Neural cell (in vitro differentiated cells): ENCODE measurements at regions not wholly inside any gene's neighbourhood (a gene's known extent, or its start where the extent isn't known, plus 50 kb on each side); places are given as distances from the start of the nearest gene placed in this dataset.

Source experiments
- H2AFZ ChIP-seq: fragments of 200-600, 300-800 bp; sonication (generic), shearing (Covaris generic); 2 replicates; pipeline ENCODE4 v1.6.0; 2014; ENCODE audit warnings: low read depth, mild to moderate bottlenecking, antibody characterized with exemption, low read length, moderate library complexity
- H3F3A ChIP-seq: fragments of 200-600 bp; shearing (Covaris generic); 2 replicates; pipeline ENCODE4 v1.6.1; 2016; ENCODE audit warnings: mild to moderate bottlenecking, moderate library complexity, mixed read lengths, antibody characterized with exemption, low read length; ENCODE audit not compliant: insufficient read depth, poor library complexity, severe bottlenecking
- H3K27ac ChIP-seq: fragments of 200-600, 300-800 bp; sonication (generic), shearing (Covaris generic); 2 replicates; pipeline ENCODE4 v1.5.1; 2014; ENCODE audit warnings: mild to moderate bottlenecking, low read length, moderate library complexity
- H3K27me3 ChIP-seq: fragments of 300-800, 200-600 bp; sonication (generic), shearing (Covaris generic); 2 replicates; pipeline ENCODE4 v1.6.0; 2014; ENCODE audit warnings: mild to moderate bottlenecking, low read depth, low read length, moderate library complexity; ENCODE audit not compliant: insufficient read depth
- H3K36me3 ChIP-seq: fragments of 300-800, 200-600 bp; sonication (generic), shearing (Covaris generic); 2 replicates; pipeline ENCODE4 v1.5.1; 2014; ENCODE audit warnings: mild to moderate bottlenecking, antibody characterized with exemption, low read length, moderate library complexity; ENCODE audit not compliant: insufficient read depth
- H3K4me2 ChIP-seq: fragments of 300-800, 200-600 bp; sonication (generic), shearing (Covaris generic); 2 replicates; pipeline ENCODE4 v1.6.0; 2014; ENCODE audit warnings: mild to moderate bottlenecking, low read length
- H3K4me3 ChIP-seq: fragments of 300-800, 200-600 bp; sonication (generic), shearing (Covaris generic); 2 replicates; pipeline ENCODE4 v1.5.1; 2014; ENCODE audit warnings: mild to moderate bottlenecking, low read length, moderate library complexity
- H3K79me2 ChIP-seq: fragments of 200-600 bp; shearing (Covaris generic); replicated peaks from 2 replicates; pipeline ENCODE4 v1.6.0; 2014; ENCODE audit warnings: mild to moderate bottlenecking, low read length, moderate library complexity; ENCODE audit not compliant: insufficient read depth
- H3K9ac ChIP-seq: fragments of 300-800, 200-600 bp; sonication (generic), shearing (Covaris generic); 2 replicates; pipeline ENCODE4 v1.6.1; 2016; ENCODE audit warnings: mild to moderate bottlenecking, low read length, mixed read lengths
- H3K9me2 ChIP-seq: fragments of 200-600 bp; shearing (Covaris generic); 2 replicates; pipeline ENCODE4 v1.6.1; 2016; ENCODE audit warnings: mild to moderate bottlenecking, low read length, mixed read lengths; ENCODE audit not compliant: insufficient read depth
- H3K9me3 ChIP-seq: fragments of 200-600, 300-800 bp; sonication (generic), shearing (Covaris generic); 2 replicates; pipeline ENCODE4 v1.6.1; 2016; ENCODE audit warnings: mild to moderate bottlenecking, mixed run types, low read length, moderate library complexity, mixed read lengths
- H4K20me1 ChIP-seq: fragments of 200-600 bp; shearing (Covaris generic); 2 replicates; pipeline ENCODE4 v1.6.1; 2016; ENCODE audit warnings: mild to moderate bottlenecking, mixed run types; ENCODE audit not compliant: insufficient read depth
- EP300 ChIP-seq: fragments of 450-650 bp; conservative IDR thresholded peaks from 2 replicates; pipeline ENCODE4 v1.6.1; 2014; ENCODE audit warnings: antibody characterized with exemption, mild to moderate bottlenecking, moderate library complexity; ENCODE audit not compliant: poor library complexity, severe bottlenecking
- EZH2 ChIP-seq: fragments of 200-600, 300-800 bp; shearing (Covaris generic), sonication (generic); IDR thresholded peaks from 2 replicates; pipeline ENCODE4 v1.6.1; 2014; ENCODE audit warnings: antibody characterized with exemption, low read length, borderline replicate concordance, mild to moderate bottlenecking; ENCODE audit not compliant: insufficient read depth, poor library complexity, severe bottlenecking
- MXI1 ChIP-seq: fragments of 450-650 bp; conservative IDR thresholded peaks from 2 replicates; pipeline ENCODE4 v1.6.1; 2014; ENCODE audit warnings: antibody characterized with exemption, mild to moderate bottlenecking; ENCODE audit not compliant: poor library complexity, severe bottlenecking
- POLR2AphosphoS5 ChIP-seq: IDR thresholded peaks from 2 replicates; pipeline ENCODE4 v1.6.1; 2012
- RAD21 ChIP-seq: fragments of 450-650 bp; conservative IDR thresholded peaks from 2 replicates; pipeline ENCODE4 v1.6.1; 2014; ENCODE audit warnings: antibody characterized with exemption, mild to moderate bottlenecking, moderate library complexity
- REST ChIP-seq: IDR thresholded peaks from 2 replicates; pipeline ENCODE4 v1.6.1; 2012; ENCODE audit warnings: borderline replicate concordance
- SMC3 ChIP-seq: fragments of 450-650 bp; conservative IDR thresholded peaks from 2 replicates; pipeline ENCODE4 v1.6.1; 2014; ENCODE audit warnings: antibody characterized with exemption, mild to moderate bottlenecking, moderate library complexity; ENCODE audit not compliant: poor library complexity
- TAF1 ChIP-seq: IDR thresholded peaks from 2 replicates; pipeline ENCODE4 v1.6.1; 2012; ENCODE audit warnings: low read depth
- TF ChIP-seq, protein P1 (sequence below): fragments of 450-650 bp; IDR thresholded peaks from 2 replicates; pipeline ENCODE4 v1.5.1; 2014; ENCODE audit warnings: antibody characterized with exemption, mild to moderate bottlenecking, moderate library complexity; ENCODE audit not compliant: poor library complexity, severe bottlenecking

GRCh38 chr11:112795911-112796649 is 165.1 kb upstream of the NCAM1 start:
- Histone ChIP-seq H3F3A (no peaks in the 10 kb centered on the region), H4K20me1 (no peaks in the 10 kb centered on the region), H2AFZ (no peak overlapping the region), H3K9me3 (no peaks in the 10 kb centered on the region), H3K4me2 (no peak overlapping the region), H3K4me3 (no peak overlapping the region), H3K27ac (no peak overlapping the region), H3K9ac (no peak overlapping the region), H3K27me3 (no peaks in the 10 kb centered on the region), H3K36me3 (no peaks in the 10 kb centered on the region), H3K79me2 (no peaks in the 10 kb centered on the region), H3K9me2 (no peaks in the 10 kb centered on the region)
- TF ChIP-seq REST (no peak), RAD21 (no peak), POLR2AphosphoS5 (no peak), TAF1 (no peak), EP300 (no peak), MXI1 (no peak), EZH2 (no peak), SMC3 (no peak)
- TF ChIP-seq, protein P1, sequence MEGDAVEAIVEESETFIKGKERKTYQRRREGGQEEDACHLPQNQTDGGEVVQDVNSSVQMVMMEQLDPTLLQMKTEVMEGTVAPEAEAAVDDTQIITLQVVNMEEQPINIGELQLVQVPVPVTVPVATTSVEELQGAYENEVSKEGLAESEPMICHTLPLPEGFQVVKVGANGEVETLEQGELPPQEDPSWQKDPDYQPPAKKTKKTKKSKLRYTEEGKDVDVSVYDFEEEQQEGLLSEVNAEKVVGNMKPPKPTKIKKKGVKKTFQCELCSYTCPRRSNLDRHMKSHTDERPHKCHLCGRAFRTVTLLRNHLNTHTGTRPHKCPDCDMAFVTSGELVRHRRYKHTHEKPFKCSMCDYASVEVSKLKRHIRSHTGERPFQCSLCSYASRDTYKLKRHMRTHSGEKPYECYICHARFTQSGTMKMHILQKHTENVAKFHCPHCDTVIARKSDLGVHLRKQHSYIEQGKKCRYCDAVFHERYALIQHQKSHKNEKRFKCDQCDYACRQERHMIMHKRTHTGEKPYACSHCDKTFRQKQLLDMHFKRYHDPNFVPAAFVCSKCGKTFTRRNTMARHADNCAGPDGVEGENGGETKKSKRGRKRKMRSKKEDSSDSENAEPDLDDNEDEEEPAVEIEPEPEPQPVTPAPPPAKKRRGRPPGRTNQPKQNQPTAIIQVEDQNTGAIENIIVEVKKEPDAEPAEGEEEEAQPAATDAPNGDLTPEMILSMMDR: no peak

- Histone ChIP-seq H3K9ac (no peak overlapping the region), H3K79me2 (no peaks in the 10 kb centered on the region), H3K27ac (no peak overlapping the region), H3K9me2 (no peaks in the 10 kb centered on the region), H3K27me3 (no peaks in the 10 kb centered on the region), H2AFZ (no peak overlapping the region), H3K4me2 (no peak overlapping the region), H3K9me3 (no peaks in the 10 kb centered on the region), H3K4me3 (no peak overlapping the region), H3K36me3 (no peaks in the 10 kb centered on the region), H3F3A (no peaks in the 10 kb centered on the region), H4K20me1 (no peaks in the 10 kb centered on the region)
- TF ChIP-seq EP300 (no peak), REST (no peak), SMC3 (no peak), MXI1 (no peak), EZH2 (no peak), TAF1 (no peak), POLR2AphosphoS5 (no peak), RAD21 (no peak)
- TF ChIP-seq, protein P1: no peak
Measured at GRCh38 chr11:112797092-112797491, 164.1 kb upstream of the NCAM1 start.
